ENCODE measurements at regions not wholly inside any gene's neighbourhood (a gene's known extent, or its start where the extent isn't known, plus 50 kb on each side); places are given as distances from the start of the nearest gene placed in this dataset.

DNA sequence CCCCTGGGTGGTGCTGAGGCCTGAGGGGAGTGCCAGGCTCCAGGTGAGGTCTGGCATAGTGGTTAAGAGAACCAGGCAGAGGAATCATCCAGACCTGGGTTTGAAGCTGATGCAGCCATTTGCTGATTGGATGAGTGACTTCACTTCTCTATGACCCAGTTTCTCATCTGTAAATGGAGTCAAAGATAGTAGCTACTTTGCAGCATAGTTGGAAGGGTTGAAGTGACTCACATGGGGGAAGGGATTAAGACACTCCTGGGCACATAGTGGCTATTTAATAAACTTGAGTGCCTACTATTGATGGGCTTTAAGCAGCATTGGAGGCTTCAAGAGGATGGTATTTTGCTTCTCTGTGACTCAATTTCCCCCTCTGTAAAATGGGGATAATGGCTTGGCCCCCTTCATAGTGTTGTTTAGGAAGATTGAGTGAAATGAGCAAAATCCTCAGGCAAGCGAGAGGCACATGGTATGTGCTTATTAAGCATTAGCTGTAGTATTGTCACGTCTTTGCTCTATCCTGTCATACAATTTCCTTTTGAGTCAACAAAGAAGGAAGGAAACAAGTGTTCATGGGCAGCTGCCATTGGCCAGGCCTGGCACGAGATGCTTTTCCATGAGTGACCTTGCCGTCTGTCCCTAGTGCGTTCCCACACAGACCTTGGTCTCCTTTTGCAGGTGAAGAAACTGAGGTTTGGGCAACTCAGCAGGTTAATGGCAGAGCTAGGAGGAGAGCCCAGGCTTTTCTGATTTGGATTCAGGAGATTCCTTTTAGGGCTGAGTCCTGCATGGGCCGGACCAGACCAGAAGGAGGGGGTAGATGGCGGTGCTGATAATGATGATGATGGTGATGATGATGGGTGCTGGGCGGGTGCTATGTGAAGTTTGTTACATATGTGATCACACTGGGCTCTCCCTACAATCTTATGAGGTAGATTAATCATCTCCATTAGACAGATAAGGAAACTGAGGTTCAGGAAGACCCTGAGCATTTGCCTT is 131.1 kb upstream of the WNT4 start:
- TF ChIP-seq, protein P1, sequence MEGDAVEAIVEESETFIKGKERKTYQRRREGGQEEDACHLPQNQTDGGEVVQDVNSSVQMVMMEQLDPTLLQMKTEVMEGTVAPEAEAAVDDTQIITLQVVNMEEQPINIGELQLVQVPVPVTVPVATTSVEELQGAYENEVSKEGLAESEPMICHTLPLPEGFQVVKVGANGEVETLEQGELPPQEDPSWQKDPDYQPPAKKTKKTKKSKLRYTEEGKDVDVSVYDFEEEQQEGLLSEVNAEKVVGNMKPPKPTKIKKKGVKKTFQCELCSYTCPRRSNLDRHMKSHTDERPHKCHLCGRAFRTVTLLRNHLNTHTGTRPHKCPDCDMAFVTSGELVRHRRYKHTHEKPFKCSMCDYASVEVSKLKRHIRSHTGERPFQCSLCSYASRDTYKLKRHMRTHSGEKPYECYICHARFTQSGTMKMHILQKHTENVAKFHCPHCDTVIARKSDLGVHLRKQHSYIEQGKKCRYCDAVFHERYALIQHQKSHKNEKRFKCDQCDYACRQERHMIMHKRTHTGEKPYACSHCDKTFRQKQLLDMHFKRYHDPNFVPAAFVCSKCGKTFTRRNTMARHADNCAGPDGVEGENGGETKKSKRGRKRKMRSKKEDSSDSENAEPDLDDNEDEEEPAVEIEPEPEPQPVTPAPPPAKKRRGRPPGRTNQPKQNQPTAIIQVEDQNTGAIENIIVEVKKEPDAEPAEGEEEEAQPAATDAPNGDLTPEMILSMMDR (conservative IDR thresholded peaks at IDR 0.05; ENCODE audit: low read depth, low read length): no peak
- no peak for DNase-seq (ENCODE audit: low read depth)
- no peak overlapping the region for H3K4me3 ChIP-seq (ENCODE audit: low read depth, low read length)

GRCh38 chr1:22275167-22275566 is 132.3 kb upstream of the WNT4 start:
- TF ChIP-seq, protein P1 (conservative IDR thresholded peaks at IDR 0.05; ENCODE audit: low read depth, low read length): no peak

GRCh38 chr1:22275626-22276395 is 132.9 kb upstream of the WNT4 start:
- peak; percentile 78 for DNase-seq (ENCODE audit: low read depth)
- no peak overlapping the region for H3K4me3 ChIP-seq (ENCODE audit: low read depth, low read length)
- TF ChIP-seq, protein P1 (conservative IDR thresholded peaks at IDR 0.05; ENCODE audit: low read depth, low read length): peak; percentile 94

More at GRCh38 chr1:22275167-22275566, 132.3 kb upstream of the WNT4 start:
- no peak overlapping the region for H3K4me3 ChIP-seq (ENCODE audit: low read depth, low read length)
- no peak for DNase-seq (ENCODE audit: low read depth)

GRCh38 chr1:22276396-22276748 is 133.5 kb upstream of the WNT4 start:
- TF ChIP-seq, protein P1 (conservative IDR thresholded peaks at IDR 0.05; ENCODE audit: low read depth, low read length): no peak
- no peak overlapping the region for H3K4me3 ChIP-seq (ENCODE audit: low read depth, low read length)
- no peak for DNase-seq (ENCODE audit: low read depth)

- no peak overlapping the region for H3K4me3 ChIP-seq (ENCODE audit: low read depth, low read length)
- TF ChIP-seq, protein P1 (conservative IDR thresholded peaks at IDR 0.05; ENCODE audit: low read depth, low read length): no peak
Observed at GRCh38 chr1:22277662-22278061, 134.8 kb upstream of the WNT4 start.

DNA sequence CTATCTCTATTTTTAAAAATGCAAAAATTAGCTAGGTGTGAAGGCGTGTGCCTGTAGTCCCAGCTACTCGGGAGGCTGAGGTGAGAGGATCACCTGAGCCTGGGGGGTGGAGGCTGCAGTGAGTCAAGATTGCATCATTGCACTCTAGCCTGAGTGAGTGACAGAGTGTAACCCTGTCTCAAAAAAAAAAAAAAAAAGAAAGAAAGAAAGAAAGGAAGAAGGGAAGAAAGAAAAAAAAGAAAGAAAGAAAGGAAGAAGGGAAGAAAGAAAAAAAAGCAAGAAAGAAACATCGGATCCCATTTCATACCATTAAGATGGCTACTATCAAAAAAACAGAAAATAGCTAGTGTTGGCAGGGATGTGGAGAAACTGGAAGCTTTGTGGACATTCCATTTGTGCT is 136.8 kb upstream of the WNT4 start:
- no peak for DNase-seq (ENCODE audit: low read depth)
- H3K4me3 ChIP-seq (ENCODE audit: low read depth, low read length): no peak overlapping the region

More at GRCh38 chr1:22277662-22278061, 134.8 kb upstream of the WNT4 start:
- no peak for DNase-seq (ENCODE audit: low read depth)

More for the DNA sequence above, 136.8 kb upstream of the WNT4 start:
- TF ChIP-seq, protein P1 (conservative IDR thresholded peaks at IDR 0.05; ENCODE audit: low read depth, low read length): no peak

All from choroid plexus epithelial cell (primary cell).